NCI-H82 (cell line): ENCODE measurements at regions not wholly inside any gene's neighbourhood (a gene's known extent, or its start where the extent isn't known, plus 50 kb on each side); places are given as distances from the start of the nearest gene placed in this dataset.

Source experiments
- DNase-seq: peaks from one replicate; lab custom pipeline; 2025; lab: John Stamatoyannopoulos, UW

DNA sequence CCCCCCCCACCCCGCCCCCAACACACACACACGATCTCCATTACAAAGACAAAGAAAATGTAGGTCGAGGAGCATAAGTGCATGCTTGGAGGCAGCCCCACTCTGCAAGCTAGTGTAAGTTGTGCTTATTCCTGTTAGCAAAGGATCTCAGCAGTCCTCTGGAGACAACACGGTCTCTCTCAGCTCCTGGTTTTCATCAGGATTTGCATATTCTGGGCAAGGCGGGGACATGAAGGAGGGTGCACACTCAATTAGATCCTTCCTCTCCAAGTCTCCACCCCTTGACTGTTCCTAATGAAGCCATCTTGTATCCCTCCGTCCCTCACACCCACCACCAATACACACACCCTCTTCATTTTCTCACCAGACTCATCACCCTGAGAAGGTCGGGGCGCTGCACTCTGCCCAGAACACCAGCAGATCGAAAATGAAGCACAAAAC, 63.8 kb downstream of the MRPL46 start:
- DNase-seq: no peak

GRCh38 chr15:88401996-88402656, 65.1 kb downstream of the MRPL46 start:
- DNase-seq: no peak

DNA sequence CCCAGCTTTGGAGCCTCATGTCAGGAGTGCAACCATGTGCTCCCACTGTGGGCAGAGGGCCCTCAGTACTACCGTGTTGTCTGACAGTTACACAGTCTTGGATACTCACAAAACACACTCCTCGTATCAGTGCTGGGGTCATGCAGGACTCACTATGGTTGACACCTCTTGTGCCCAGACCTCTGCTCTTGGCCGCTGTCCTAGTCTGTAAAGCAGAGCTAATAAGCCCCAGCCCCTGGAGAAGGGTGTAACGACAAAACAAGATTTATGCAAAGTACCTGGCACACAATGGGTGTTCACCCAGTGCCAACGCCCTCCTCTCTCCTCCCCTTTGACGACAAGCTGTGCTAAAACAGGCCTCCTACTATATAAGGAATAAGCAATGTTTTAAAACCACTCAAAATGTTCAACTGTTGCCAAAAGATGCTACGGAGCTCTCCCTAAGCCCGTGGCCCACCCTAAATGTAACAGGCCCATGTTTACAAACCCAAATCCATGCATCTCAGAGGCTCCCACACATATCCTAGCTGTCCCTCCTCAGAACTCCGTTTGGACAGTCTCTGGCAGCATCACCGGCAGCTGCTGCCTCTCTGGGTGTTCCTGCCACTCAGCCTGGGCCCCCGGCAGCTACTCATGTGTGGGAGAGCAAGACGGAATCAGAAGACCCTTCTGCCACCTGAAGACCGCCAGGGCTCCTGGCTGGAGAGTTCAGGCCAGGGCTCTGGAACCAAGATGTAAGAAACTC, 65.8 kb downstream of the MRPL46 start:
- DNase-seq: no peak

DNA sequence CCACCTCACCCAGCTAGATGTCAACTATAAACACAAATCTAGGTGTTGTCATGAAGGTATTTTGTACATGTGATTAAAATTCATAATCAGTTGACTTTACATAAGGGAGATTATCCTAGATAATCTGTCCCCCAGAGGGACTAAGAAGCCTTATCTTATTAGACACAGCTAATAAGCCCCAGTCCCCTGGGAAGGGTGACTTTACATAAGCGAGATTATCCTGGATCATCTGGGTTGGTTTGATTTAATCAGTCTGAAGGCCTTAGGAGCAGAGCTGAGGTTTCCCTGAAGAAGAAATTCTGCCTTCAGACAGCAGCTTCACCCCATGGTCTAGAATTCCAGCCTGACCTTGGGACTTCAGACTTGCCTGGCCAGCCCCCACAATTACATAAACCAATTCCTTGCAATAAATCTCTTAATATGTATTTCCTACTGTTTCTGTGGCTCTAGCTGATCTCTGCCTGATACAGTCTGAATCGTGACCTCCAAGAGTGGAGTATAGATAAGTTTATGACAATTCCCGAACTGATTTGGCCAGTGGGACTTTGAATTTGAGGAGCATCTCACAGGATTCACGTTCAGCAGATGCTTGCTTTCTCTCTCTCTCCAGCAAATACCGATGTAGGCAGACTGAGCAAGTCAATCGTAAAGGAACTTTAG, 66.5 kb downstream of the MRPL46 start:
- peak; percentile 99 for DNase-seq

GRCh38 chr15:88400084-88400483, 67.1 kb downstream of the MRPL46 start:
- DNase-seq: peak; percentile 71

- no peak for DNase-seq
Observed at GRCh38 chr15:88399021-88399685, 68.0 kb downstream of the MRPL46 start.

GRCh38 chr15:88398011-88398410, 69.2 kb downstream of the MRPL46 start:
- DNase-seq: no peak

GRCh38 chr15:88397506-88397905, 69.7 kb downstream of the MRPL46 start:
- DNase-seq: no peak

- DNase-seq: no peak
Observed at GRCh38 chr15:88395872-88396781, 71.1 kb downstream of the MRPL46 start.

- DNase-seq: no peak
Observed at GRCh38 chr15:88395241-88395640, 71.9 kb downstream of the MRPL46 start.

DNA sequence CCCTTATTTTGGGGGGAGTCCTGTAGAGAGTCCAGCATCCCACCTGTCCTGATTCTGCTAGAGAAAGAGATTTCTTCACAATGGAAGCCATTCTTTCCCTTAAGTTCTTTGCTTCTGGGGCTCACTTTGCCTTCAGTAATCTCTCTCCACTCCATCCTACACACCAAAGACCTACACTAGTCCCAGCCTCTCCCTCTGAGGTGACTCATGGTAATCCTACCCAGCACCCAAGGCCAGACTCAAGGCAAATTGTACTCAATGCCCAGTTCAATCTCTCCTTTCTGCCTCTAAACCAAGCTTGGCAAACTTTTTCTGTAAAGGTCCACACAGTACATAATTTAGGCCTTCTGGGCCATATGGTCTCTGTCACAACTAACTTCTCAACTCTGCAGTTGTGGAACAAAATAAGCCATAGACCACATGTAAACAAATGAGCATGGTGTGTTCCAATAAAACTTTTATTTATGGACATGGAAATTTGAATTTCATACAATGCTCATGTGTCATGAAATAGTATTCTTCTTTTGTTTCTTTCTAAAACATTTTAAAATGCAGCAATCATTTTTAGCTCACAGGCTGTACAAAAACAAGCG, 72.5 kb downstream of the MRPL46 start:
- no peak for DNase-seq

DNA sequence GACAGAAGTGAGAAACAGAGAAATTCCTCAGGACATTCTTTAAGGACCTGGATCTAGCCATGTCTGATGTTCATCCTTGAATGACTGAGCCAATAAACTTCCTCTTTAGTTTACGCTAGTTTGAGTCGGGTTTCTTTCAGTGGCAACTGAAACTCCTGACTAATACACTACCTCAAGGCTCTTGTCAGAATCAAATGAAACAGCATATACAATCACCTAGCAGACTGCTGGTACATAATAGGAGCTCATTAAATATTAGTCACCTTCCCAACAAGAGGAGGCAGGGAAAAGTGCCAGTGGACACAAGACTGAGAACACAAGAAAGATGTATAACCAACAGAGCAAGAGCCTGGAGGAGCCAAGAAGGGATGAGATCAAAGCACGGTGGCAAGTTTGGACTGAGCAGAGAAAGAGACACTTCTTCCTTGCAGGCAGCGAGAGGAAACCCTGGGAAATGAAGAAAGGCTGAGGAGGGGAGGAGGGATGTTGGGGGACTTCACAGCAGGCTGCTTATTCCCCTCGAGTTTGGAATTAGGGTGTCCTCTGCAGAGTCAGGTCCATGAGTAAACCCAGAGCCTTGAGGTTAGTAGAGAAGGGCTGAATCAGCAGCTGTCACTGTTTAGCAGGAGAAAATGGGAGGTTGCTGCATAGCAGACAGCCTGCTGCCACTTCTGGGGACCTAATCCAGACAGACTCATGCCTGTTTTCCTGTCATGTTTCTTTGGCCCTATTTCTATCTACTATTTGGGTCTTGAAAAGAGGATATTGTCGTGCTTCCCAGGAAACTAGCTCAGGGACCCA, 73.3 kb downstream of the MRPL46 start:
- no peak for DNase-seq

- DNase-seq: no peak
Observed at GRCh38 chr15:88391700-88392099, 75.5 kb downstream of the MRPL46 start.

DNA sequence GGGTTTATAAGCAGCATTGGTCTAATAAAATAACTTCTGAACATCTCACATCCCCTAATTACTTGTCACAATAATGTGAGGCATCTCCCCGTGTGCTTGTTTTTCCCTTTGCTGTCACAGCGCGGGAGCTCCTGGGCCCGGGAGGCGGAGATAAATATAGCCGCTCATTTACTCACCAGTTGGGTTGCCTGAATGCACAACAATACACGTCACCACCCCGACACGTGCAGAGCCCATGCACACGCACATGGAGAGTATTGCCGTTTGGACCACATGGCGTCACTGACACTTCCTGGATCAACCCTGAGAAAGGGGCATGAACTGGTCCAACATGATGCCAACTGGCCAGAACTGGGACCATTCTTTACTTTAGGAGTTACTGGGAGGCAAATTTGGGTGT, 76.2 kb downstream of the MRPL46 start:
- no peak for DNase-seq

DNA sequence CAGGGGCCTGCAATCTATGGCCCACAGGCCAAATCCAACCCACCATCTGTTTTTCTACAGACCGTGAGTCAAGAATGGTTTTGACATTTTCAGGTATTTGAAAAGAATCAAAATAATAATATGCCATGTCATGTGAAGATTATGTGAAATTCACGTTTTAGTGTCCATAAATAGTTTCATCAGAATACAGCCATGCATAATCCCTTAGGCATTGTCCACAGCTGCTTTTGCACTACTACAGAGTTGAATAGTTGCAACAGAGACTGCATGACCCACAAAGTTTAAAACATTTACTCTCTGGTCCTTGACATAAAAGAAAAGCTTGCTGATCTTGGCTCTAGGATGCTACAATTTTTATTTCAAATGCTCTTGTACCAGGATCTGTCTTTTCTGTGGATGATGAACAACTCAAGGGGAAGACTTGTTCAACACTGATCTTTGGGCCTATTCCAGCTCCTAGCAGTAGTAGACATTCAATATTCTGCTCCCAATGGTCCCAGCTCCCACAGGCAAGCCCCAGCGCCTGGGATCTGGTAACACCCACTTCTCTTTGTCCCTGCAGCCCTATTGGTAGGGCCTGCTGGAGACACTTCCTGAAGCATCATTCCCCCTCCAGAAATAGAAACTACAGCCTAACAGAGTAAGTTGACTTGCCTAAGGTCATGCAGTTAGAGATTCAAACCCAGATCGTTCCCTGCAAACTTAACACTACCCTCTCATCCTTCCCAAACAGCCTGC, 76.9 kb downstream of the MRPL46 start:
- no peak for DNase-seq

DNA sequence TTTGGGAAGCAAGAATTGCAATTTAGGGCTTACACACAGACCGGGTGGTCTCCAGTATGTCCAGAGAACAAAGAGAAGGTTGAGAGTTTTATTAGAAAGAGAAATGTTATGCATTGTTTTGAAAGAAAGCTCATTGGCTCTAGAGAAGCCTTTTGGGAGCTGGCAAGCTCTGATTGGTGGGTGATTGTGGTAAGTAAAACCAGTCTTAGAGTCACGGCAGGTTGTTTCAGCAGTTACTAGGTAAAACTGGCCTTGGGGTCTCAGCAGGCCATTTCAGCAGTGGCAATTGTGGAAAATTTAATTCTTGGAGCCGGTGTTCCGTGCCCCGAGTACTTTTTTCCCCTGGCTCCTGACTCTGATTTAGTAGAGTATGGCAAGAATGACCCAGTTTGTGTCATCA, 78.1 kb downstream of the MRPL46 start:
- no peak for DNase-seq

GRCh38 chr15:88388686-88389085, 78.5 kb downstream of the MRPL46 start:
- DNase-seq: no peak

GRCh38 chr15:88385078-88385700, 82.0 kb downstream of the MRPL46 start:
- no peak for DNase-seq

DNA sequence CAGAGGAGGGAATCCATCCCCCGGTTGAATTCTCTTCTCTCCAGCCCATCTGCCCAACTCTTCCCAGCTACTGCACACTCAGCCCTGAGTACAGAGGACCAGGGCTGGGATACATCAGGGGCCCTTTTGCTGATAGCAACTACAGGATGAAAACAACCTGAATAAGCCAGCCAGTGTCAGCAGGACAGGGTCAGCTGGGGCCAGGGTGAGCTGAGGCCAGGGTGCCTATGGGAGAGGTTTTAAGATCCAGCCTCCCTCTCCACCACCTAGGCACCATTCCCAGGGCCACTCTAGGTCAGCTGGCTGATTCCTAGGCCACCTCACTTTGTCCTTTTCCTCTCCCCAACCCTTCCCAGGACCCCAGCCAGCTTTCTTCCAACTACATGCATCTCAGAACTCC, 83.8 kb downstream of the MRPL46 start:
- DNase-seq: no peak
